C4-2B (cell line): ENCODE measurements at regions not wholly inside any gene's neighbourhood (a gene's known extent, or its start where the extent isn't known, plus 50 kb on each side); places are given as distances from the start of the nearest gene placed in this dataset.

Source experiments
- CTCF ChIP-seq: fragments of 450-650 bp; conservative IDR thresholded peaks from 2 replicates; pipeline ENCODE4 v1.5.1; 2017; ENCODE audit warnings: mild to moderate bottlenecking
- ZFX ChIP-seq: fragments of 450-650 bp; IDR thresholded peaks from 2 replicates; pipeline ENCODE4 v1.6.1; 2017

GRCh38 chr11:126129727-126130671, 67.3 kb upstream of the CDON start:
- no peak for TF ChIP-seq CTCF
- TF ChIP-seq ZFX = no peak
